ENCODE measurements at regions not wholly inside any gene's neighbourhood (a gene's known extent, or its start where the extent isn't known, plus 50 kb on each side); places are given as distances from the start of the nearest gene placed in this dataset.

DNA sequence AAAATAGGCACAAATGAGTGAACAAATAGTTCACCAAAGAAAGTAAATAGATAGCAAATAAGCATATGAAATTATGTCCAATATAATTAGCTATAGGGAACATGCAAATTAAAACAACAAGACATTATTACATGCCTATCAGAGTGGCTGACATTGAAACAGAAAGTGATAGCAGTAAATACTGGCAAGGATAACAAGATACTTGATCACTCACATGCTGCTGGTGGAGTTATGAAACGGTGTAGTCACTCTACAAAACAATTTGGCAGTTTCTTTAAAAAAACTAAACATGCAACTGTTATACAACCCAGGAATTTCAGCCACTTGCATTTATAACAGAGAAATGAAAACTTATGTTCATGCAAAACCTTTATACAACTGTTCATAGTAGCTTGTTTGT, 439.2 kb upstream of the ACVR2A start:
- ATAC-seq (no peak), DNase-seq (no peak)
- intact Hi-C loops (cut with micrococcal nuclease): no loop called here

DNA sequence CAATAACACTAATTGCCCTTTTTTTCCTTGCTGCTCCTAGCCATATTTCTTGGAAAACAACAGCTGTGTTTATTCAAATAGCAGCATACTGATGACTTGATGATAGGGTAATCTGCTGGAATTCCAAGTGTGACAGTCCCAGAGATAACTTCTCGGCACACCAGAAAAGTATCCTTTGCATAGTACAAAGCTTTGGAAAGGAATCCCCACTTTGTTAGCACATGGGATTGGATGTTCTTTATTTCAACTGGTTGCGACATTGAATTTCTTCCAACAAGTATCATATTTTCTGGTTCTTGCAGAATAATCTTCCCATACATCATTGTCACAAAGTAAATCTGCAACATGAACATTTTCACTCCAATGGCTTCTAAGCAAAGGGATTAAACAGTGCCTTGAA, 445.8 kb upstream of the ACVR2A start:
- DNase-seq (no peak), ATAC-seq (no peak)
- intact Hi-C loops (cut with micrococcal nuclease): no loop called here

- intact Hi-C loops (cut with micrococcal nuclease): no loop called here
- no peak for ATAC-seq
- no peak for DNase-seq
Measured at GRCh38 chr2:147398301-147398700, 446.5 kb upstream of the ACVR2A start.

GRCh38 chr2:147396890-147397289, 447.9 kb upstream of the ACVR2A start:
- intact Hi-C loops (cut with micrococcal nuclease): no loop called here
- ATAC-seq (no peak), DNase-seq (no peak)

- ATAC-seq: no peak
- no peak for DNase-seq
- intact Hi-C loops (cut with micrococcal nuclease): no loop called here
Measured at GRCh38 chr2:147394179-147394790, 450.5 kb upstream of the ACVR2A start.

GRCh38 chr2:147392180-147392579, 452.6 kb upstream of the ACVR2A start:
- intact Hi-C loops (cut with micrococcal nuclease): no loop called here
- no peak for ATAC-seq
- DNase-seq: no peak

DNA sequence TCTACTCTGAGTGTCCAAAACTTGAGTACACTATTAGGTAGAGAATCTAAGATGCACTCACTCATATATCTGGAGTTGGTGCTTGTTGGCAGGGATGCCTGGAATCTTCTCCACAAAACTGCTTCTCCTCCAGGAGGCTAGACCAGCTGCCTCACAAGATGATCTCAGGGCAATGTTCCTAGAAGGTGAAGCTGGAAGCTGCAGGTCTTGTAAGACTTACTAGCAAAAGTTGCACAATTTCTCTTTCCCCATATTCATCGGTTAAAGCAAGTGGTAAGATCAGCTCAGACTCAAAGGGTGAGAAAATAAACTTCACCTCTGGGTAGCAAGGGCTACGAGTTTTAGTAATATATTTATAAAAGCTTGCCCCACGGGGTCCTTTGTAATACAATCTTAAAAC, 454.4 kb upstream of the ACVR2A start:
- ATAC-seq (no peak), DNase-seq (no peak)
- intact Hi-C loops (cut with micrococcal nuclease): no loop called here

- ATAC-seq (no peak), DNase-seq (no peak)
- intact Hi-C loops (cut with micrococcal nuclease): no loop called here
Measured at GRCh38 chr2:147389218-147389617, 455.6 kb upstream of the ACVR2A start.

DNA sequence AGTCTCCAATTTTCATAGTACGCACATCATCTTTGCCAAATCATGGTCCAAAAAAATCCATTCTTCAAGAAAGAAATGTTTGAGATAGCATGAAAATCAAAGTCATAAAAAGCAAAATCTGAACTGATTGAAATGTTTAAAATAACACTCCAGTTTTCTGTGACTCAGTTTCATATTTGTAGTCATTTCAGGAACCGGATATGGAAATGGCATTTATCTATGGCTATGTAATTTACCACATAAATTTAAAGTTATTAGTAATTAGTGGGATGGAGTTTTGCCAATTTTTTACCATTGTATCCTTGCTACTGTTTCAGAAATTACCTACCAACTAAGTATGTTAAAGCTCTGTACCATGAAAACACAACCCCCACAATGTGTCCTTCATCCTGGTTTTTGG, 456.6 kb upstream of the ACVR2A start:
- intact Hi-C loops (cut with micrococcal nuclease): no loop called here
- DNase-seq (no peak), ATAC-seq (no peak)

DNA sequence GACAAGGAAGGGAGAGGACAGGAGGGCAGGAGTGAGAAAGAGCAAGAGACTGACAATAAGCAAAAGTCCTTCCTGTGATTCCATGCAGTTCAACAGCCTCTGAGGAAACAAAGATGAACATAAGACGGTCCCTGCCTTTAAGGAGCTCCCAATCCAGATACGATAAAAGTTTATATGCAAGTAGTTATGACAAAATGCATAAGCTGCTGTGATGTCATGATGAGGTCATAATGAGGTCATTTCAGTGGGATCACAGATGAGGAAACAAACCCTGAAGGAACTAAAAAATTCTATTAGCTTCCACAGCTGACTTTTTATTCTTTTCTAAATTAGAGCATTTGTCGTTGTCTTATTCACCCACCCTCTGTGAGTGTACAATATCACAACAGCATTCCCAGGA, 458.5 kb upstream of the ACVR2A start:
- no peak for ATAC-seq
- DNase-seq: no peak
- intact Hi-C loops (cut with micrococcal nuclease): no loop called here

DNA sequence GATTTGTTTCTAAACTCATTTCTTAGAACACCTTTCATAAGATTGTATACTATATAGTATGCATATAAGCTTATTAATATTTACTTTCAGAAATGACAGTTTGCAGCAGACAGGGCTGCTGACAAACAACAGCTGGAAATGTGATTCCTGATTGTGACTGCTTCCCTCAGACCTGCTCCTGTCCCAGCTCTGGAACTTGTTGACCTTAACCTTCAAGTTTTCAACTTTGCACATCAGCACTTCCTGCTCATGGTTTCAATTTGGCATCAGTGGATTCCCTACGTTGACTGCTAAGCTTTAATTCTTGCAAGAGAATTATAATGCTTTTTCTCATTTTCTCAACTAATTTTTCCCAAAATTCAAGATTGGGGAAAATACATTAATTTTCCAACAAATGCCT, 459.2 kb upstream of the ACVR2A start:
- intact Hi-C loops (cut with micrococcal nuclease): no loop called here
- no peak for DNase-seq
- no peak for ATAC-seq

DNA sequence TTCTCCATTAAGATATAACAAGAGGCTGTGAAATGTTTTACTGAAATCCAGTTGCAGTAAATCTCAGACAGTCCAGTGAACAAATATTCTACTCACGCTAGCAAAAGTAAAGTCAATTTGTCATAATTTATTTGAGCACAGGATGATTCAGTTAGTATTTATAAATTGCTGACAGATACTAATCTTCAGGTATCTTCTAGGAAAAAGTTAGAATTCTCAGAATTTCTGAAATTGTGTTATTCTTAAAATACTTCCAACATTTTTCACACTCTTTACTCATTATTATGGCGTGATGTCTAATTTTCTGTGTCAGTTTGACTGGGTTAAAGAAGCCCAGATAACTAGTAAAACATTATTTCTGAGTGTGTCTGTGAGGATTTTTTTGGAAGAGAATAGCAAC, 460.2 kb upstream of the ACVR2A start:
- intact Hi-C loops (cut with micrococcal nuclease): no loop called here
- ATAC-seq: no peak
- no peak for DNase-seq

DNA sequence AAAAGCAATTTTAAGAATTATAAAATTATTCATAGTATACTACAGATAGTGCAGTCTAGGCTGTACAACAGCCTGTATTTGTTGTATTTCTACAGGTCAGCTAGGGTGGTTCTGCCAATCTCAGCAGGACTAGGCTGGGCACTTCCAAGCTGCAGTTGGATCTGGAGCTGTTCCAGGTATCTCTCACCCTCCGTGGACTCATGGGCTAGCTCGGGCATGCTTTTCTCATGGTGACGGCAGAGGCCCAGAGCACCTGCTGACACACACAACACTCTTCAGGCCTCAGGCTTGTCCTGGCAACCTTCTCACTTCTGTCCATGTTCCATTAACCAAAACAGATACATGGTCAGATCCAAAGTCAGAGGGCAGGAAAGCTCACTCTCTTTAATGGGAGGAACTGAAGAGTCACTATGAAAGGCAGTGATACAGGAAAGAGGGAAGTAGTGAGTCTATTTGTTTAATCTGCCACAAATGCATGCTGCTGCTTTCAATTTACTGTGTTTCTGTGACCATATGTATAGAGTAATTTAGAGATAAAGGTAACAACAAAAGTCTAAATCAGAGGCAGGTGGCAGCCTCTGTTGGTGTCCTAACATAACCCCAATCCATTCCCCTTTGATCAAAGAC, 462.4 kb upstream of the ACVR2A start:
- no peak for ATAC-seq
- intact Hi-C loops (cut with micrococcal nuclease): no loop called here

GRCh38 chr2:147378403-147378802, 466.4 kb upstream of the ACVR2A start:
- no peak for ATAC-seq
- DNase-seq: no peak
- intact Hi-C loops (cut with micrococcal nuclease): no loop called here

More for the DNA sequence above, 462.4 kb upstream of the ACVR2A start:
- no peak for DNase-seq

DNA sequence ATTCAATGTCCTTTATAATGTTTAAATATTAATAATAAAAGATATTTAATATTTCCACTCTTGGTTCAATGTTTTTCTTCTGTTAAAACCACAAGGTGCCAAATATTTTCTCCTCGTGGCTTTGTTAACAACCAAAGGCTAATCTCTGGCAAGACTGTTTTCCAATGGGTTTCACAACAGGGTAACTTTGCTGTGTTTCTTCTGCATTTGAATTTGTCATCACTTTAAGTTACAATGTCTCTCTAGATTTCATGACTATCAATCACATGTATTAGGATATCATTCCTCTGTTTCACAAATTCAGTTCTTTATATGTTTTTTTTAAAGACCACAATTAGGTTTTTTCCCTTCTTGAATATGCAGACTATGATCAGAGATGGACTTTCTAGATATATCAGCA, 469.8 kb upstream of the ACVR2A start:
- ATAC-seq: no peak
- intact Hi-C loops (cut with micrococcal nuclease): no loop called here

DNA sequence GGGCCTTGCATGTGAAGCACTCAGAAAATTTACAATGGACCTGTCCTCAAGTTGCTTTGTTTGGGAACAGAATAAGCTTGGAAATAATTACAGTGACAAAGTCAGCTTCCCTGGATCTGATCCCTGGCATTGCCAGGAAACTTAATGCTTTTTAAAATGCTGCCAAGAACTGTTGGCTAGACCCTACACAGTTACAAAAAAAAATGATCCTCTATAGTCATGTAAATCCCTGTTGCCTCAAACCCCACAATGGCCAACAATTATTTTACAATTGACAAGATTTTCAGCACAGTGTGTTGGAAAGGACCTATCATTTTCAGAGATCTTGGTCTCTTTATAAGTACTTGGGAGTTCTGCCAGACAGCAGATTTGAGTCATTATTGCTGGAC, 470.4 kb upstream of the ACVR2A start:
- ATAC-seq (no peak), DNase-seq (no peak)
- intact Hi-C loops (cut with micrococcal nuclease): no loop called here

More for the DNA sequence above, 469.8 kb upstream of the ACVR2A start:
- no peak for DNase-seq

- ATAC-seq: no peak
- no peak for DNase-seq
Measured at GRCh38 chr2:147373800-147374422, 470.9 kb upstream of the ACVR2A start.

DNA sequence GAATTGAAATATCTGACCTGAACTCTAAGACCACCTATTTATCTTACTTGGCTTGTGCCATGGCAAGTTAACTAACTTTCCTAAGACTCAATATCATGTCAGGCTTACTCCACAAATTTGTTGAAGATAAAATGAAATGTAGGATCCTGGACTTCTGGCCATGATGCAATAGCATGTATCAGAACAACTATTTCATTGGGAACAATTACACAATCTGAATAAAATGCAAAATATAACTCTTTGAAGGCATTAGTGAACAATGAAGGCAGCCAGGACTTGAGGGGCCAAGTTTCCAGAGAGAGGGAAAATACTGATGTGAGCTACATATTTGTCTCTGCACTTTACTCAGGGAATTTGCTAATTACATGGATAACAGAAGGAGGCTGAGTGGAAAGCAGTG, 476.5 kb upstream of the ACVR2A start:
- ATAC-seq (no peak), DNase-seq (no peak)
- intact Hi-C loops (cut with micrococcal nuclease): no loop called here

More at GRCh38 chr2:147373800-147374422, 470.9 kb upstream of the ACVR2A start:
- intact Hi-C loops (cut with micrococcal nuclease): no loop called here

DNA sequence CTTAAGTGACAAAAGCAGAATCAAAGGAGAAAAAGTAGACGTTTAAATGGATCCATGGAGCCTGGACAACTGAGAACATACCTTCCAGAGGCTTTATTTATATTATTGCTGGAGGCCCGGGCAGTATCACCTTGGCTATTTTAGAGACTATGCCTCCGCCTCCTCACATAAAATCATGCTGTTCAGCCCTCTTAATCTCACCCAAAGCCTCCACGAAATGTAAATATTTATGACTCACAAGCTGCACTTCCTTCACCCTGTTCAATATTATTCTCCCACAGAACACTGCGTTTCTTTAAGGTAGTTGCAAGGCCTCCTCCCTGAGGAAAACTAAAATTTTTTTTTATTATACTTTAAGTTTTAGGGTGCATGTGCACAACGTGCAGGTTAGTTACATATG, 478.6 kb upstream of the ACVR2A start:
- DNase-seq (no peak), ATAC-seq (no peak)
- intact Hi-C loops (cut with micrococcal nuclease): no loop called here

- no peak for ATAC-seq
- DNase-seq: no peak
- intact Hi-C loops (cut with micrococcal nuclease): no loop called here
Measured at GRCh38 chr2:147365622-147366021, 479.2 kb upstream of the ACVR2A start.

- no peak for ATAC-seq
- intact Hi-C loops (cut with micrococcal nuclease): no loop called here
- no peak for DNase-seq
Measured at GRCh38 chr2:147364597-147364996, 480.2 kb upstream of the ACVR2A start.

All from left ventricle myocardium superior (tissue), 1 donor.